ENCODE measurements at regions not wholly inside any gene's neighbourhood (a gene's known extent, or its start where the extent isn't known, plus 50 kb on each side); places are given as distances from the start of the nearest gene placed in this dataset.
"Not testable (repeated sequence)": the region's sequence is repeated elsewhere in the genome, so short reads cannot be mapped to it uniquely, and the experiment has no call there.

DNA sequence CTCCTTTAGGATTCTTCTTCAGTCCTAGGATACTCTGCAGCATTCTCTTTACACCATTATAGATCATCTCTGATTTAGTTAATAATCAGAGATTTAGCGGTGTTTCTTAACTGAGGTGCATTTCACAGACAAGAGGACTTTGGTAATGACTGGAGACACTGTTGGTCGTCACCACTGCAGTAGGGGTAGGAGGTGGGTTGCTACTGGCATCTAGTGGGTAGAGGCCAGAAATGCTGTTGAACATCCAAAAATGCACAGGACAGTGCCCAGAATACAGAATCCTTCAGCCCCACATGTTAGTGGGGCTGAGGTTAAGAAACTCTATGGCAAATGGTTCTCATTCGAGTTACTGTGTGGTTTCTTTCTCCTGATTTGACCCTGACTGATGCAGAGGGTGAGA is 80.4 kb upstream of the LMCD1 start:
- no peak for DNase-seq (ENCODE audit: low read depth, low spot score)
- Histone ChIP-seq H3K27ac (ENCODE audit: low read length) (no peak overlapping the region), H3K4me3 (ENCODE audit: low read length) (no peak overlapping the region), H3K36me3 (ENCODE audit: control insufficient read depth, insufficient read depth, low read length) (no peaks in the 10 kb centered on the region), H3K9me3 (ENCODE audit: control insufficient read depth, insufficient read depth, low read length) (no peaks in the 10 kb centered on the region; the same call in 1 of the 2 replicates), H3K4me1 (ENCODE audit: control insufficient read depth, insufficient read depth, low read length) (no peaks in the 10 kb centered on the region), H3K27me3 (ENCODE audit: control insufficient read depth, insufficient read depth, low read length) (no peaks in the 10 kb centered on the region)
- no CpG with 5 or more reads among the region's 3 CpGs for WGBS (ENCODE audit: insufficient coverage, insufficient read length)

- no peaks in the 10 kb centered on the region; the same call in 1 of the 2 replicates for H3K9me3 ChIP-seq (ENCODE audit: control insufficient read depth, insufficient read depth, low read length)
- no peaks in the 10 kb centered on the region for H3K4me1 ChIP-seq (ENCODE audit: control insufficient read depth, insufficient read depth, low read length)
- no peak for DNase-seq (ENCODE audit: low read depth, low spot score)
- no peak overlapping the region for H3K27ac ChIP-seq (ENCODE audit: low read length)
- no peak overlapping the region for H3K4me3 ChIP-seq (ENCODE audit: low read length)
- no peaks in the 10 kb centered on the region for H3K27me3 ChIP-seq (ENCODE audit: control insufficient read depth, insufficient read depth, low read length)
- WGBS (ENCODE audit: insufficient coverage, insufficient read length) = no CpG with 5 or more reads among the region's 4 CpGs
- no peaks in the 10 kb centered on the region for H3K36me3 ChIP-seq (ENCODE audit: control insufficient read depth, insufficient read depth, low read length)
Observed at GRCh38 chr3:8421711-8422110, 79.9 kb upstream of the LMCD1 start.

DNA sequence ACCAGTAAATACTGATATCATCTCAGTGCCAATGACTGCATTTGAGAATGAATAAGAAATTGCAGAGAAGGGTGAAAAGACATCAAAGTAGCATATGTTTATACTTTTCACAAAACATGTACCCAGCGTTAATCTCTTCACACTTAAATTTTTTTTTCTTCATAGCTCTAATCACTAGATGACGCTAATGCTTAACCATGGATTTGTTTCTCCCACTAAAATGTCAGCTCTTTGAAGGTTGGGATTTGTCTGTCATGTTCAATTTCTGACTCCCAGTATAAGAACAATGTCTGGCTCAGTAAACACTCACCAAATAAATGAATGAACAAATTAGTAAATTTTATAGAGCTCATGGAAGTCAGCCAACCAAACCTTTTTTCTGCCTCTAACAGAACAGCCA is 78.3 kb upstream of the LMCD1 start:
- WGBS (ENCODE audit: insufficient coverage, insufficient read length) = 100% methylated on average over 2 of the region's 2 CpGs
- no peaks in the 10 kb centered on the region for H3K27me3 ChIP-seq (ENCODE audit: control insufficient read depth, insufficient read depth, low read length)
- no peaks in the 10 kb centered on the region for H3K4me1 ChIP-seq (ENCODE audit: control insufficient read depth, insufficient read depth, low read length)
- H3K27ac ChIP-seq (ENCODE audit: low read length) = no peak overlapping the region
- no peaks in the 10 kb centered on the region; the same call in 1 of the 2 replicates for H3K9me3 ChIP-seq (ENCODE audit: control insufficient read depth, insufficient read depth, low read length)
- no peaks in the 10 kb centered on the region for H3K36me3 ChIP-seq (ENCODE audit: control insufficient read depth, insufficient read depth, low read length)
- H3K4me3 ChIP-seq (ENCODE audit: low read length) = no peak overlapping the region
- DNase-seq (ENCODE audit: low read depth, low spot score) = no peak

- no CpG with 5 or more reads among the region's 3 CpGs for WGBS (ENCODE audit: insufficient coverage, insufficient read length)
- Histone ChIP-seq H3K4me3 (ENCODE audit: low read length) (no peak overlapping the region), H3K27me3 (ENCODE audit: control insufficient read depth, insufficient read depth, low read length) (no peaks in the 10 kb centered on the region), H3K36me3 (ENCODE audit: control insufficient read depth, insufficient read depth, low read length) (no peaks in the 10 kb centered on the region), H3K4me1 (ENCODE audit: control insufficient read depth, insufficient read depth, low read length) (no peaks in the 10 kb centered on the region), H3K27ac (ENCODE audit: low read length) (no peak overlapping the region), H3K9me3 (ENCODE audit: control insufficient read depth, insufficient read depth, low read length) (no peaks in the 10 kb centered on the region; the same call in 1 of the 2 replicates)
- no peak for DNase-seq (ENCODE audit: low read depth, low spot score)
Observed at GRCh38 chr3:8424281-8424680, 77.3 kb upstream of the LMCD1 start.

GRCh38 chr3:8436661-8437287 is 64.8 kb upstream of the LMCD1 start:
- no CpG with 5 or more reads among the region's 8 CpGs for WGBS (ENCODE audit: insufficient coverage, insufficient read length)
- H3K27me3 ChIP-seq (ENCODE audit: control insufficient read depth, insufficient read depth, low read length) = no peaks in the 10 kb centered on the region
- no peak for DNase-seq (ENCODE audit: low read depth, low spot score)
- H3K27ac ChIP-seq (ENCODE audit: low read length) = no peak overlapping the region
- H3K9me3 ChIP-seq (ENCODE audit: control insufficient read depth, insufficient read depth, low read length) = no peaks in the 10 kb centered on the region
- H3K4me3 ChIP-seq (ENCODE audit: low read length) = no peak overlapping the region
- no peaks in the 10 kb centered on the region for H3K4me1 ChIP-seq (ENCODE audit: control insufficient read depth, insufficient read depth, low read length)
- no peaks in the 10 kb centered on the region for H3K36me3 ChIP-seq (ENCODE audit: control insufficient read depth, insufficient read depth, low read length)

DNA sequence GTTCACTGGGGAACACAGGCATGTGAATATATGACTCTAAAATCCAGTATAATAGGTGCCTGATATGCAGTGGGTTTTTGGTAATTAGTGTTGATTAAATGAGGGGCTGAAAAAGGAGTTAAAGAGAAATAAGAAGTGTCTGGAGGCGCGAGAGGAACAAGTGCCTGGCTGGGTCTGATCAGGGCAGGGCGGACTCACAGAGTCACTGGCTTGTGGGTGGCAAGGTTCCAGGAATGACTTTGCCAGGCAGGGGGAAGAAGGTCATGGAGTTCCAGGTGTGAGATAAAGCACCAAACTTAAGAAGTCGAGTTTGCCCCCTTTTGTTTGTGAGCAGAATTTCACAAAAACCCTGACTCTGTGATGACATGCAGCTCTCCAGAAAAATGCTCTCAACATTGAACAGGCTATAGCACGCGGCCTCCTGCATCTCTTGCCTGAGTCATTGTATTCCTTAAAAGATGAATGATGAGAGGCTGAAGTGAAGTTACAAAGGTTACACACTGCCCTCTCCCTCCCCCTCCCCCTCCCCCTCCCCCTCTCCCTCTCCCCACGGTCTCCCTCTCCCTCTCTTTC is 63.0 kb upstream of the LMCD1 start:
- Histone ChIP-seq H3K9me3 (ENCODE audit: control insufficient read depth, insufficient read depth, low read length) (no peaks in the 10 kb centered on the region), H3K4me3 (ENCODE audit: low read length) (no peak overlapping the region), H3K36me3 (ENCODE audit: control insufficient read depth, insufficient read depth, low read length) (no peaks in the 10 kb centered on the region), H3K27me3 (ENCODE audit: control insufficient read depth, insufficient read depth, low read length) (no peaks in the 10 kb centered on the region), H3K27ac (ENCODE audit: low read length) (no peak overlapping the region), H3K4me1 (ENCODE audit: control insufficient read depth, insufficient read depth, low read length) (peaks cover 2% of the 10 kb centered on the region; the same call in 1 of the 2 replicates)
- 100% methylated on average over 1 of the region's 7 CpGs for WGBS (ENCODE audit: insufficient coverage, insufficient read length)
- no peak for DNase-seq (ENCODE audit: low read depth, low spot score)

- not testable (repeated sequence) for H3K9me3 ChIP-seq (ENCODE audit: control insufficient read depth, insufficient read depth, low read length); H3K27me3 ChIP-seq (ENCODE audit: control insufficient read depth, insufficient read depth, low read length); H3K4me1 ChIP-seq (ENCODE audit: control insufficient read depth, insufficient read depth, low read length); DNase-seq (ENCODE audit: low read depth, low spot score); H3K27ac ChIP-seq (ENCODE audit: low read length); H3K36me3 ChIP-seq (ENCODE audit: control insufficient read depth, insufficient read depth, low read length); H3K4me3 ChIP-seq (ENCODE audit: low read length)
- WGBS (ENCODE audit: insufficient coverage, insufficient read length) = no CpG with 5 or more reads among the region's 30 CpGs
Observed at GRCh38 chr3:8440142-8440541, 61.5 kb upstream of the LMCD1 start.

DNA sequence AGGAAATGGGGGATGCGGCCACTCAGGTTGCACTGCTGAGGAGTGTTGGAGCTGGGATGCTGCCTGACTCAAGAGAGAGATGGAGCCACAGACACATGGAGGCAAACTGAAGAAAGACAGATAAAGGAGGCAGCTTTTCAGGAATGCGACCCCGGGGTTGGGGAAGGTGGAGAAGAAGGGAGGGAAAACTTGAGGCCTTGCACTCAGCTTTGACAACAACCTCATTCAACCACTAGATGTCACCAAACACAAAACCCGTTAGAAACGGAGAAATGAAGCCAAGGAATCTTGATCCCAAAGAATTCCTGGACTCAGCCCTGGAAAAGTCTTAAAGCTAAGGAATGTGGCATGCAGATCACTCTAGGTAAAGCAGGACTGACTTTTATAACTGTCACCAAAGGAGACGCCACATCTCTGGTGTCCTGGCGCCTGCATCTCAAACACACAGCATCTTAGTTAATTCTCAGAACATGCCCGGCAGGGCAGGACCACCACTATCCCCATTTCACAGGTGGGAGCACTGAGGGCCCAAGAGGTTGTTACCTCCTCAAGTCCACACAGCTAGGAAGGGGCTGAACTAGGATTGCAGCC is 59.6 kb upstream of the LMCD1 start:
- DNase-seq (ENCODE audit: low read depth, low spot score) = peak; percentile 71
- H3K36me3 ChIP-seq (ENCODE audit: control insufficient read depth, insufficient read depth, low read length) = no peaks in the 10 kb centered on the region
- no peaks in the 10 kb centered on the region for H3K9me3 ChIP-seq (ENCODE audit: control insufficient read depth, insufficient read depth, low read length)
- no peaks in the 10 kb centered on the region for H3K27me3 ChIP-seq (ENCODE audit: control insufficient read depth, insufficient read depth, low read length)
- no peak overlapping the region for H3K4me3 ChIP-seq (ENCODE audit: low read length)
- H3K4me1 ChIP-seq (ENCODE audit: control insufficient read depth, insufficient read depth, low read length) = peaks cover 5% of the 10 kb centered on the region
- no peak overlapping the region for H3K27ac ChIP-seq (ENCODE audit: low read length)
- no CpG with 5 or more reads among the region's 8 CpGs for WGBS (ENCODE audit: insufficient coverage, insufficient read length)

- no peak for DNase-seq (ENCODE audit: low read depth, low spot score)
- Histone ChIP-seq H3K9me3 (ENCODE audit: control insufficient read depth, insufficient read depth, low read length) (no peaks in the 10 kb centered on the region), H3K27ac (ENCODE audit: low read length) (no peak overlapping the region), H3K4me1 (ENCODE audit: control insufficient read depth, insufficient read depth, low read length) (peaks cover 5% of the 10 kb centered on the region), H3K27me3 (ENCODE audit: control insufficient read depth, insufficient read depth, low read length) (no peaks in the 10 kb centered on the region), H3K4me3 (ENCODE audit: low read length) (no peak overlapping the region), H3K36me3 (ENCODE audit: control insufficient read depth, insufficient read depth, low read length) (no peaks in the 10 kb centered on the region)
- WGBS (ENCODE audit: insufficient coverage, insufficient read length) = no CpG with 5 or more reads among the region's 4 CpGs
Observed at GRCh38 chr3:8442993-8443650, 58.5 kb upstream of the LMCD1 start.

DNA sequence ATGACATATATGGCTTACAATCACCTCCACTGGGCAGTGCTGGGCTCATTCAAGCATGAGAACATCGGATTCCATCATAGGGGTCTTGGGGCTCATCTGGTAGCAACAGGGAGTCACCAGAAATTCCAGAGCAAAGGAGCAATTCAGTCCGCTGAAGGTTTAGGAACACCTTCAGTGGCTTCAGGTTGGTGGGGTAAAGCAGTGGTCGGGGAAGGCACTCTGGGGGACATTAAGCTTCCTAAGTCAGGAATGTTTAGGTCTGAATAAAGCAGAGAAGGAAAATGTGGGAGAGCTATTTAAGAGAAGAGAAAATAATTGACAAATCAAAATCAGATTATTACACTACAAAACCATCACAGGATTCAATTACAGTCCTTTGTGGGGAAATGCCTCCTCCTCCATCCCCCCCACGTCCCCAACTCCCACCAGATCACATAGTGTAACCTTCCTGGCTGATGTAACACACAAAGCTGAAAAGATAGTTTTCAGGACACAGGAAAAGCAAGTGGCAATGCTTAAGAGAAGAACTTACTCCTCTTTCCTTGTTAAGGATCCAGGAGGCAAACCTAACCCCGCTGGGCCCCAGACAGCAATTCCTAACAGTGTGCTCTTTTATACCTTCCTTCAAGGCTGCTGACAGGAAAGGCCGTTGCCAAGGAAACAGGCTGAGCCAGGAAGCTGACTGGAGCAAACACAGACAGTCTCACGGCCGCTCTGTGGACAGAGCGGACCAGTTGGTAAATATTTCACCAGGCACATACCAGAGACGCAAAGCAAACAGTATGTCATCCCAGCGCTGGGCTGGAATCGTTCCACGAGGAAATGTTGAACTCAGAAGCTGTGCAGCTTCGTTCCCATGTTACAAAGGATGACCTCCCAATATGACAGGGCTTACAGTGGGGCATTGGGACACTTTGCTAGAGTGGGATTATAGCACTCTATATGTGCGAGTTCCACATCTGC is 57.5 kb upstream of the LMCD1 start:
- H3K9me3 ChIP-seq (ENCODE audit: control insufficient read depth, insufficient read depth, low read length) = no peaks in the 10 kb centered on the region
- H3K36me3 ChIP-seq (ENCODE audit: control insufficient read depth, insufficient read depth, low read length) = no peaks in the 10 kb centered on the region
- peak; percentile 47 for DNase-seq (ENCODE audit: low read depth, low spot score)
- peaks cover 5% of the 10 kb centered on the region for H3K4me1 ChIP-seq (ENCODE audit: control insufficient read depth, insufficient read depth, low read length)
- WGBS (ENCODE audit: insufficient coverage, insufficient read length) = no CpG with 5 or more reads among the region's 15 CpGs
- H3K4me3 ChIP-seq (ENCODE audit: low read length) = no peak overlapping the region
- H3K27ac ChIP-seq (ENCODE audit: low read length) = no peak overlapping the region
- no peaks in the 10 kb centered on the region for H3K27me3 ChIP-seq (ENCODE audit: control insufficient read depth, insufficient read depth, low read length)

All from iPS DF 6.9 (cell line).